Stimulated activated naive CD4-positive, alpha-beta T cell (primary cell): ENCODE measurements at regions not wholly inside any gene's neighbourhood (a gene's known extent, or its start where the extent isn't known, plus 50 kb on each side); places are given as distances from the start of the nearest gene placed in this dataset.

Experiments
- DNase-seq, 6 experiments: peaks; one replicate each; lab custom pipeline; 2025; lab: John Stamatoyannopoulos, UW

- no peak for DNase-seq
Observed at GRCh38 chr1:82893712-82894470, 1093.2 kb downstream of the ADGRL2 start.

GRCh38 chr1:82880506-82880905 lies 1079.8 kb downstream of the ADGRL2 start:
- DNase-seq, result no peak

- DNase-seq, result no peak
Observed at GRCh38 chr1:82879701-82880305, 1079.1 kb downstream of the ADGRL2 start.

GRCh38 chr1:82875170-82875569 lies 1074.4 kb downstream of the ADGRL2 start:
- DNase-seq, result no peak

- no peak for DNase-seq
Observed at GRCh38 chr1:82874041-82874440, 1073.3 kb downstream of the ADGRL2 start.

GRCh38 chr1:82870332-82870731 lies 1069.6 kb downstream of the ADGRL2 start:
- DNase-seq, result no peak

- DNase-seq, result no peak
Observed at GRCh38 chr1:82867781-82868180, 1067.0 kb downstream of the ADGRL2 start.

GRCh38 chr1:82861749-82862148 lies 1061.0 kb downstream of the ADGRL2 start:
- DNase-seq, result no peak

GRCh38 chr1:82858031-82858430 lies 1057.3 kb downstream of the ADGRL2 start:
- no peak for DNase-seq

- no peak for DNase-seq
Observed at GRCh38 chr1:82849460-82849859, 1048.7 kb downstream of the ADGRL2 start.

GRCh38 chr1:82848043-82848442 lies 1047.3 kb downstream of the ADGRL2 start:
- DNase-seq, result no peak

- DNase-seq, result no peak
Observed at GRCh38 chr1:82845866-82846265, 1045.1 kb downstream of the ADGRL2 start.

- no peak for DNase-seq
Observed at GRCh38 chr1:82844911-82845827, 1044.4 kb downstream of the ADGRL2 start.

- no peak for DNase-seq
Observed at GRCh38 chr1:82844447-82844846, 1043.7 kb downstream of the ADGRL2 start.

- DNase-seq, result no peak
Observed at GRCh38 chr1:82843876-82844275, 1043.1 kb downstream of the ADGRL2 start.

- no peak for DNase-seq
Observed at GRCh38 chr1:82840192-82840591, 1039.5 kb downstream of the ADGRL2 start.

GRCh38 chr1:82837766-82838465 lies 1037.2 kb downstream of the ADGRL2 start:
- DNase-seq, result no peak

- DNase-seq, result no peak
Observed at GRCh38 chr1:82836973-82837680, 1036.4 kb downstream of the ADGRL2 start.

GRCh38 chr1:82836213-82836972 lies 1035.7 kb downstream of the ADGRL2 start:
- DNase-seq, result no peak

GRCh38 chr1:82830690-82831380 lies 1030.1 kb downstream of the ADGRL2 start:
- peak in 3 of 6 experiments; percentile 7 to 15 (median 8) for DNase-seq
